CD4-positive, alpha-beta T cell (primary cell): ENCODE measurements at regions not wholly inside any gene's neighbourhood (a gene's known extent, or its start where the extent isn't known, plus 50 kb on each side); places are given as distances from the start of the nearest gene placed in this dataset.

Source experiments
- ATAC-seq: fragments of 200-7000 bp; cut with Tn5 transposase; one replicate; pipeline ENCODE4 v1.10.0; 2022; ENCODE audit warnings: mild to moderate bottlenecking; ENCODE audit not compliant: poor library complexity
- CTCF ChIA-PET: fragments of 350-600 bp; sonication (Branson Sonifier 250); formaldehyde crosslinking; loops from one replicate; lab custom pipeline; 2021; ENCODE audit warnings: antibody characterized with exemption, inconsistent platforms; lab: Charles Lee
- POLR2A ChIA-PET: fragments of 350-600 bp; sonication (Branson Sonifier 250); formaldehyde crosslinking; loops from one replicate; lab custom pipeline; 2021; ENCODE audit warnings: antibody characterized with exemption, inconsistent platforms; lab: Charles Lee
- DNase-seq, 14 experiments: peaks; one replicate each; pipeline ENCODE4 v3.0.0-alpha.2; 2013 to 2020; ENCODE audit warnings: mixed read lengths in 2 of 14
- H3K27ac ChIP-seq, 2 donors: one replicate each; pipeline versions ENCODE4 v1.5.1 to v1.7.0; 2013; ENCODE audit warnings: low read length in 2 of 2, low read depth in 1 of 2, mild to moderate bottlenecking in 1 of 2
- H3K27me3 ChIP-seq, 2 experiments: 1 replicate in 1 of 2; 2 replicates in 1 of 2; pipeline versions ENCODE4 v1.6.1 to v1.7.0; 2013; ENCODE audit warnings: low read length in 2 of 2, control low read depth in 1 of 2, mild to moderate bottlenecking in 1 of 2, moderate library complexity in 1 of 2; ENCODE audit not compliant: insufficient read depth in 2 of 2, control insufficient read depth in 1 of 2
- H3K36me3 ChIP-seq: one replicate; pipeline ENCODE4 v1.6.1; 2013; ENCODE audit warnings: low read length, control low read depth; ENCODE audit not compliant: insufficient read depth
- H3K4me1 ChIP-seq: one replicate; pipeline ENCODE4 v1.6.1; 2013; ENCODE audit warnings: low read length, control low read depth; ENCODE audit not compliant: insufficient read depth
- H3K4me3 ChIP-seq: one replicate; pipeline ENCODE4 v1.5.1; 2013; ENCODE audit warnings: mild to moderate bottlenecking, low read length, moderate library complexity
- H3K9me3 ChIP-seq, 2 experiments: 1 replicate in 1 of 2; 2 replicates in 1 of 2; pipeline versions ENCODE4 v1.6.1 to v1.7.0; 2013; ENCODE audit warnings: low read length in 2 of 2, mild to moderate bottlenecking in 2 of 2, control low read depth in 1 of 2, moderate library complexity in 1 of 2; ENCODE audit not compliant: control insufficient read depth in 1 of 2, insufficient read depth in 1 of 2
- H3K27ac Mint-ChIP-seq: one replicate; pipeline ENCODE4 v1.8.0; 2020; ENCODE audit warnings: mixed read lengths
- H3K27me3 Mint-ChIP-seq: one replicate; pipeline ENCODE4 v1.8.0; 2021; ENCODE audit warnings: mixed read lengths
- H3K36me3 Mint-ChIP-seq: one replicate; pipeline ENCODE4 v1.8.0; 2021; ENCODE audit warnings: low read depth, mixed read lengths
- H3K4me1 Mint-ChIP-seq: one replicate; pipeline ENCODE4 v1.8.0; 2021; ENCODE audit warnings: low read depth, mixed read lengths
- H3K4me3 Mint-ChIP-seq: one replicate; pipeline ENCODE4 v1.8.0; 2020; ENCODE audit warnings: mild to moderate bottlenecking, mixed read lengths
- H3K9me3 Mint-ChIP-seq: one replicate; pipeline ENCODE4 v1.8.0; 2020; ENCODE audit warnings: mixed read lengths
- intact Hi-C, 2 experiments: fragments of 100-400 bp; cut with DNase I in 1 of 2; cut with micrococcal nuclease in 1 of 2; formaldehyde crosslinking; loops; one replicate each; pipeline versions ENCODE4 v1.15.1 to v1.9.0; 2023 to 2025; cut with DNase I, micrococcal nuclease
- TF ChIP-seq, protein P1 (sequence below): fragments of 200-600 bp; IDR thresholded peaks from one replicate; pipeline ENCODE4 v1.8.0; 2022; ENCODE audit warnings: antibody characterized with exemption, mild to moderate bottlenecking

DNA sequence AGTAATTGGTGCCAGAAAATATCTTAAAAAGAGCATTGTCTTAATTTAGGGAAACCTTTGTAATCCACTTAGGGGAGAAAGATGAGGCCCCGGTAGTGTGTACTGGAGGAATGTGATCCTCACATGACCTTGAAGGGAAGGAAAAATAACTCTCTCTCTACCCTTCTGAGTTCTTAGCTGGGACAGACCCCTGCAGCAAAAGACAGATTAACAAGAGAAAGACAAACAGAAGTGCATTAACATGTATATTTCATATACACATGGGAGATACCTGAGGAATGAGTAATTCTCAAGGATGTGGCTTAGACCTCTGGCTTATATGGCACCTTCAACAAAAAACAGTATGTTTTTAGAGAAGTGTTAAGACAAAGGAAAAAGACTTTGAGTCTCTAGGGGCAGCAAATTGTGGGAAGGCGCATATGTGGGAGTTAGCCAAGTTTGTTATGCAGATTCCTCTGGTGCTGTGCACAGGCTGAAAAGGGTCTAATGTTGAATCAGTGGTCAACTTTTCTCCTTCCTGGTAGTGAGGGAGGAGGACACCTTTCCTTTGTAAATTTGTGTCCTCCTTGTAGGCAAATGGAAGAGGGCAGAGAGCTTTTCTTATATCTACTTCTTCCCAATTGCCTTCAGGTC, 138.8 kb downstream of the LRRC70 start:
- H3K9me3 Mint-ChIP-seq, result no peaks in the 10 kb centered on the region
- intact Hi-C loops, result loop anchor here in 1 of 2 experiments (5.0 kb wide), 1 partner anchor 255 kb away; no protein-coding TSS in a partner anchor
- POLR2A ChIA-PET, result no interaction called here
- H3K4me1 Mint-ChIP-seq, result no peaks in the 10 kb centered on the region
- Histone ChIP-seq H3K9me3 (no peaks in the 10 kb centered on the region), H3K36me3 (no peaks in the 10 kb centered on the region), H3K27me3 (peaks cover 0 to 9% of the 10 kb centered on the region in 2 experiments), H3K4me1 (no peaks in the 10 kb centered on the region), H3K4me3 (no peak overlapping the region), H3K27ac (no peak overlapping the region)
- ATAC-seq (no peak), DNase-seq (no peak)
- no peak overlapping the region for H3K4me3 Mint-ChIP-seq
- TF ChIP-seq, protein P1, sequence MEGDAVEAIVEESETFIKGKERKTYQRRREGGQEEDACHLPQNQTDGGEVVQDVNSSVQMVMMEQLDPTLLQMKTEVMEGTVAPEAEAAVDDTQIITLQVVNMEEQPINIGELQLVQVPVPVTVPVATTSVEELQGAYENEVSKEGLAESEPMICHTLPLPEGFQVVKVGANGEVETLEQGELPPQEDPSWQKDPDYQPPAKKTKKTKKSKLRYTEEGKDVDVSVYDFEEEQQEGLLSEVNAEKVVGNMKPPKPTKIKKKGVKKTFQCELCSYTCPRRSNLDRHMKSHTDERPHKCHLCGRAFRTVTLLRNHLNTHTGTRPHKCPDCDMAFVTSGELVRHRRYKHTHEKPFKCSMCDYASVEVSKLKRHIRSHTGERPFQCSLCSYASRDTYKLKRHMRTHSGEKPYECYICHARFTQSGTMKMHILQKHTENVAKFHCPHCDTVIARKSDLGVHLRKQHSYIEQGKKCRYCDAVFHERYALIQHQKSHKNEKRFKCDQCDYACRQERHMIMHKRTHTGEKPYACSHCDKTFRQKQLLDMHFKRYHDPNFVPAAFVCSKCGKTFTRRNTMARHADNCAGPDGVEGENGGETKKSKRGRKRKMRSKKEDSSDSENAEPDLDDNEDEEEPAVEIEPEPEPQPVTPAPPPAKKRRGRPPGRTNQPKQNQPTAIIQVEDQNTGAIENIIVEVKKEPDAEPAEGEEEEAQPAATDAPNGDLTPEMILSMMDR, result no peak
- H3K36me3 Mint-ChIP-seq, result no peaks in the 10 kb centered on the region
- CTCF ChIA-PET, result no interaction called here
- H3K27ac Mint-ChIP-seq, result no peak overlapping the region
- H3K27me3 Mint-ChIP-seq, result peaks cover 30% of the 10 kb centered on the region

DNA sequence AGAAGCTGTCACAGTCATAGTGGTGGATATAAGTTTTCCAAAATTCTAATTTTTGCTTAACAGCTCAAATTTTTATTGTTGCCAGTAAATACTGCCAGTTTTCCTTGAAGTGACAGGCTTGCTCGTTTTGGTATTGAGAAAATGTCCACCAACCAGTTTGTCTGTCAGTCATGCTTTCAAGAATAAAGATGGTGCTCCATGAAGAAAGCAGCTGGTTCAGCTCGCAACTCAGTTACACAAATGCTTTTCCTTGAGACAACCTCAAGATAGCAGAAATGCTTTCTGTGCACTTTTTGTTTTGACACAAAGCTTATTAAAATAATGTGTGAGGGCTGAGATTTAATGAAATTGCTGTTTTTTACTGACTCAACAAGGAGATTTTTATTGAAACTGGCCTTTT, 135.7 kb downstream of the LRRC70 start:
- ATAC-seq (no peak), DNase-seq (no peak)
- H3K27ac ChIP-seq, result no peak overlapping the region
- Mint-ChIP-seq H3K4me1 (no peaks in the 10 kb centered on the region), H3K27me3 (peaks cover 19% of the 10 kb centered on the region), H3K27ac (no peak overlapping the region), H3K9me3 (peaks cover 3% of the 10 kb centered on the region), H3K4me3 (no peak overlapping the region), H3K36me3 (no peaks in the 10 kb centered on the region)
- intact Hi-C loops, result no loop called here
- TF ChIP-seq, protein P1, result no peak
- H3K36me3 ChIP-seq, result no peaks in the 10 kb centered on the region
- CTCF ChIA-PET, result no interaction called here
- POLR2A ChIA-PET, result no interaction called here
- H3K4me1 ChIP-seq, result no peaks in the 10 kb centered on the region
- no peaks in the 10 kb centered on the region for H3K9me3 ChIP-seq
- H3K27me3 ChIP-seq, result peaks cover 0 to 7% of the 10 kb centered on the region in 2 experiments
- H3K4me3 ChIP-seq, result no peak overlapping the region

DNA sequence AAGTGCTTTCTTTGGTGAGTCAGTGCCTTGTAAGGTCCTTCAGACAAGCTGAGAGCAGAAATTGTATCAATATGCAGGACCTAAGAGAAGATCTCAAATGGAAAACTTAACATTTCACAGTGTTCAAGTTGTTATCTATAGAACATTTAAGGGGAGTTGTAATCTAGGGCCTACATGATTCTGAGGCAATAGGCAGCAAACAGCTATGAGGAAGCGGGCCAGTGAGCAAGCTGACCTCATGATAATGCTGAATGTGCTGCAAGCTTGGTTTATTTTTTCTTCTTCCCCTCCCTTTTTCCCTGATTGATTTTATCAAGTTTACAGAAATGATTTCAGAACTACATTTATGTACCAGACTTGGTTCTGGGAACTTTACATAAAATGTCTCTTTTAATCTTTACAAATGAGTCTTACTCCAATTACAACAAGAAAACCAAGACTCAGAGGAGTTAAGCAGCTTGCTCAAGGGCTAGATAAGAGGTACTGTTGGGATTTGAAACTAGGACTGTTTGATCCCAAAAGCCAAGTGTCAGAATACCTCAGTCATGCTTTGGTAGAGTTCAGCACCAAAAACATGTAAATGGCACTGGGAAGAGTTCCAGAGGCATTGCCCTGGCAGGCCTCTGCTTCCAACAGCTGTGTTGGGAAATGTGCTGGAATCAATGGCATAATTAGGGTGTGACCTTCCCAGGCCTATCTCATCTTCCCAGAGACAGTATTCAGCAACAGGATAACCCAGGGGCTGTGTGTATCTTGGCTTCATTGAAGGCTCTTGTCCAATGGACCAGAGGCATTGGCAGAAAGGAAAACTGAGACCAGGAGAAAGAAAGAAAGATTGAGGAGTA, 130.1 kb downstream of the LRRC70 start:
- Mint-ChIP-seq H3K4me1 (no peaks in the 10 kb centered on the region), H3K36me3 (no peaks in the 10 kb centered on the region), H3K27ac (no peak overlapping the region), H3K27me3 (no peaks in the 10 kb centered on the region), H3K9me3 (peaks cover 8% of the 10 kb centered on the region), H3K4me3 (no peak overlapping the region)
- CTCF ChIA-PET, result interaction anchor here (0.5 kb wide), 1 partner anchor 1419 kb away, joined by 3 read pairs; no protein-coding TSS in a partner anchor
- Histone ChIP-seq H3K36me3 (no peaks in the 10 kb centered on the region), H3K27me3 (no peaks in the 10 kb centered on the region), H3K9me3 (no peaks in the 10 kb centered on the region), H3K4me1 (no peaks in the 10 kb centered on the region), H3K27ac (no peak overlapping the region), H3K4me3 (no peak overlapping the region)
- TF ChIP-seq, protein P1, result no peak
- DNase-seq (no peak), ATAC-seq (no peak)
- POLR2A ChIA-PET, result no interaction called here
- intact Hi-C loops, result no loop called here
